Testis (tissue), 2 donors: ENCODE measurements at regions not wholly inside any gene's neighbourhood (a gene's known extent, or its start where the extent isn't known, plus 50 kb on each side); places are given as distances from the start of the nearest gene placed in this dataset.

Experiments used
- CTCF ChIP-seq, 3 experiments: fragments of 450-650 bp in 2 of 3; fragments of 200-600 bp in 1 of 3; sonication (generic) in 1 of 3; IDR thresholded peaks; one replicate each; pipeline ENCODE4 v1.5.1; 2016 to 2019; ENCODE audit warnings: antibody characterized with exemption in 3 of 3, mild to moderate bottlenecking in 2 of 3, moderate library complexity in 1 of 3
- POLR2A ChIP-seq: fragments of 450-650 bp; IDR thresholded peaks from one replicate; pipeline ENCODE4 v1.6.1; 2017; ENCODE audit warnings: antibody characterized with exemption, mild to moderate bottlenecking, moderate library complexity

DNA sequence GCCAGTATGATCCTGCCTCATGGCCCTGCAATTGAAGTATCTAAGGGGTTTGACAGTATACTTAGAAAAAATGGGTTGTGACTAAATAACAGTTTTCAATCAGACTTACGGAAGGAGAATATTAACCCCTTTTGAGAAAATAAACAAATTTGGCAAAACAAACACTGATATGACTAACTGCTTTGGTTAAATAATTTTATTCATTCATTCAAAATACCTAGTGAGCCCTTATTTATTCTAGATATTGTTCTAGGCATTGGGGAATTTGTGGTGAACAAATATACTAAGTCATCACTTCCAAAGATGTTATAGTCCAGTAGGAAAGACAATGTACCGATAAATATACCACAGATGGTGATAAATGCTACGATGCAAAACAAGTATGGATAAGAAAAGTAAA is 358.7 kb downstream of the TGFB2 start:
- TF ChIP-seq POLR2A (no peak), CTCF (IDR thresholded peaks at IDR 0.05) (no peak)
